Suprapubic skin (tissue), 4 donors: ENCODE measurements at regions not wholly inside any gene's neighbourhood (a gene's known extent, or its start where the extent isn't known, plus 50 kb on each side); places are given as distances from the start of the nearest gene placed in this dataset.

Source experiments
- EP300 ChIP-seq: sonication (generic); formaldehyde crosslinking; IDR thresholded peaks from one replicate; pipeline ENCODE4 v1.6.1; 2017; ENCODE audit warnings: antibody characterized with exemption
- POLR2A ChIP-seq, 2 donors: fragments of 450-650 bp; IDR thresholded peaks; one replicate each; pipeline ENCODE4 v1.6.1; 2017; ENCODE audit warnings: antibody characterized with exemption in 2 of 2, mild to moderate bottlenecking in 2 of 2, moderate library complexity in 2 of 2
- POLR2AphosphoS5 ChIP-seq, 3 donors: sonication (generic); formaldehyde crosslinking; IDR thresholded peaks; one replicate each; pipeline ENCODE4 v1.6.1; 2017; ENCODE audit warnings: antibody characterized with exemption in 3 of 3

- no peak for TF ChIP-seq POLR2AphosphoS5 (IDR thresholded peaks at IDR 0.05)
- no peak for TF ChIP-seq POLR2A (IDR thresholded peaks at IDR 0.05)
- TF ChIP-seq EP300 = no peak
Observed at GRCh38 chr18:51580580-51580979, 383.1 kb upstream of the MEX3C start.
